WI38 (cell line): ENCODE measurements at regions not wholly inside any gene's neighbourhood (a gene's known extent, or its start where the extent isn't known, plus 50 kb on each side); places are given as distances from the start of the nearest gene placed in this dataset.
"Not testable (repeated sequence)": the region's sequence is repeated elsewhere in the genome, so short reads cannot be mapped to it uniquely, and the experiment has no call there.

ENCODE experiments used
- H3K4me3 ChIP-seq: 2 replicates; pipeline ENCODE4 v1.5.1; 2011; ENCODE audit warnings: low read depth, mild to moderate bottlenecking, control low read depth, low read length
- TF ChIP-seq, protein P1 (sequence below): IDR thresholded peaks from 2 replicates; pipeline ENCODE4 v1.5.1; 2012; ENCODE audit warnings: low read depth, mild to moderate bottlenecking, control low read depth, low read length

DNA sequence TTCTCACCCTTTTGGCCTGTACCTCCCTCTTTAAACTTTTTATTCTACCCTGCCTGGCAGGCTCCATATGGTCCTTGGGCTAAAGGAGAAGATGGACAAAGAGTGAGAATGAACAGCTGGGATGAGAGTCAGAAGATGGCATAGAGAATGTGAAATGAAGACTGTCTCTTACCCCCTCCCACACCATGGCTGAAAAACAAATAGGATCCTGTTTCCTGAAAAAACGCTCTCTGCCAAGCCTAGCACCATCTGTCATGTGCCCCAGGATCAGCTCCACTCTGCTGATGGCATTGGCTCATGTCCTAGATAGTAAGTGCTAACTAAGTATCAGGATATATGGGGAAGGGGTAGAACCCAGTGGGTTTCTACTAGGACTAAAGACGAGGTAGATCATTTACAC lies 238.6 kb downstream of the MEX3B start:
- TF ChIP-seq, protein P1, sequence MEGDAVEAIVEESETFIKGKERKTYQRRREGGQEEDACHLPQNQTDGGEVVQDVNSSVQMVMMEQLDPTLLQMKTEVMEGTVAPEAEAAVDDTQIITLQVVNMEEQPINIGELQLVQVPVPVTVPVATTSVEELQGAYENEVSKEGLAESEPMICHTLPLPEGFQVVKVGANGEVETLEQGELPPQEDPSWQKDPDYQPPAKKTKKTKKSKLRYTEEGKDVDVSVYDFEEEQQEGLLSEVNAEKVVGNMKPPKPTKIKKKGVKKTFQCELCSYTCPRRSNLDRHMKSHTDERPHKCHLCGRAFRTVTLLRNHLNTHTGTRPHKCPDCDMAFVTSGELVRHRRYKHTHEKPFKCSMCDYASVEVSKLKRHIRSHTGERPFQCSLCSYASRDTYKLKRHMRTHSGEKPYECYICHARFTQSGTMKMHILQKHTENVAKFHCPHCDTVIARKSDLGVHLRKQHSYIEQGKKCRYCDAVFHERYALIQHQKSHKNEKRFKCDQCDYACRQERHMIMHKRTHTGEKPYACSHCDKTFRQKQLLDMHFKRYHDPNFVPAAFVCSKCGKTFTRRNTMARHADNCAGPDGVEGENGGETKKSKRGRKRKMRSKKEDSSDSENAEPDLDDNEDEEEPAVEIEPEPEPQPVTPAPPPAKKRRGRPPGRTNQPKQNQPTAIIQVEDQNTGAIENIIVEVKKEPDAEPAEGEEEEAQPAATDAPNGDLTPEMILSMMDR: no peak
- no peak overlapping the region for H3K4me3 ChIP-seq

DNA sequence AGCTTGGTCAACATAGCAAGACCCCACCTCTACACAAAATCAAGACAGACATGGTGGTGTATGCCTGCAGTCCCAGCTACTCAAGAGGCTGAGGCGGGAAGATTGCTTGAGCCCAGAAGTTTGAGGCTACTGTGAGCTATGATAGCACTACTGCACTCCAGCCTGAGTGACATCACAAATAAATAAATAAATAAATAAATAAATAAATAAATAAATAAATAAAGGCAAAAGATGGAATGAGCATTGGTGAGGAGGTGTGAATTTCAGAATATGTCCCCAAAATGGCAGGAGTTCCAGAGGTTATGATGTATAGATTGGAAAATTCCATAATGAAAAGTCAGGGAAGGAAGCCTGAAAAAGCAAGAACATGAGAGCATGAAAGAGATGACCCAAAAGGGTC lies 249.9 kb downstream of the MEX3B start:
- H3K4me3 ChIP-seq: no peak overlapping the region
- TF ChIP-seq, protein P1: no peak

DNA sequence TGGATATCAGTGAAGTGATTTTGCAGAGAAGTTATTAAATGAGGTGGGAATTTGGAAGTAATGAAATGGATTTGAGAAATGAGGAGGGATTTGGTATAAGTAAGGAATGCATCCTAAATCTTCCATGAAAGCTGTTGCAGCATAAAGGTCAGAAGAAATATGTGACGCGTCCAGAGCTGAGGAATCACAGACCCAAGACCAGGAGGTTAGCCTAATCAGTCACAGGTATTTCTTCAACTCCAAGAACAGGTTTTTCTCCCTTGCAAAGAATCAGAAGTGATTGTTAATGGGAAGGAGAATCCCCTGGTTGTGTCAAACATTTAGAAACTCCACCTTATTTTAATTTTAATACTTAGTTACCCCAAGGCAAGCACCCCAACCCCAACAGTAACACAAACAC lies 253.2 kb downstream of the MEX3B start:
- no peak overlapping the region for H3K4me3 ChIP-seq
- TF ChIP-seq, protein P1: no peak

DNA sequence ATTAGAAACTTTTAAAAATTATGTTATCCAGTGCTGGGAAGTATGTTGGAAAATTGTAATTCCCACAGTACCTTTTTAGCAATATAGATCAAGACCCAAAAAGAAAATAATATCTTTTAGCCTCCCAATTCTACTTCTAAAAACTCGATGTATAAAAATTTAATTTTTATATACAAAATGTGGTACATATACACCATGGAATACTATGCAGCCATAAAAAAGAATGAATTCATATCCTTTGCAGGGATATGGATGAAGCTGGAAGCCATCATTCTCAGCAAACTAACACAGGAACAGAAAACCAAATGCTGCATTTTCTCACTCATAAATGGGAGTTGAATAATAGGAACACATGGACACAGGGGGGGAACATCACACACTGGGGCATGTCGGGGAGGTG lies 254.5 kb downstream of the MEX3B start:
- H3K4me3 ChIP-seq: not testable (repeated sequence)

DNA sequence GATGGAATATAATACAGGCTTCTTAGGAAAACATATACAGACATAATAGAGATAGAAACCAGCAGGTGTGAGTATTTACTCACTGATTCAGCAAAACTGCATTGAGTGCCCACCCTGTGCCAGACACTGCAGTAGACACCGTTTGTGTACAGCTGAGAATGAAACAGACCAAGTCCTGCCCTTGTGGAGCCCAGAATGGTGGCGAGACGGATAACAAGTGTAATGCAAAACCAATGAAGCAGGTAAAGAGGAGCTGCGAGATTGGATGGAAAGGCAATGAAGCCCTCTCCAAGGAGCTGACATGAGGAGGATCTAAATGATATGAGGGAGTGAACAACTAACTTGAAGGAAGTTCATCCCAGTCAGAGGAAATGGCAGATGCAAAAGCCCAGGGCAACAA lies 256.4 kb downstream of the MEX3B start:
- TF ChIP-seq, protein P1: no peak
- H3K4me3 ChIP-seq: no peak overlapping the region

DNA sequence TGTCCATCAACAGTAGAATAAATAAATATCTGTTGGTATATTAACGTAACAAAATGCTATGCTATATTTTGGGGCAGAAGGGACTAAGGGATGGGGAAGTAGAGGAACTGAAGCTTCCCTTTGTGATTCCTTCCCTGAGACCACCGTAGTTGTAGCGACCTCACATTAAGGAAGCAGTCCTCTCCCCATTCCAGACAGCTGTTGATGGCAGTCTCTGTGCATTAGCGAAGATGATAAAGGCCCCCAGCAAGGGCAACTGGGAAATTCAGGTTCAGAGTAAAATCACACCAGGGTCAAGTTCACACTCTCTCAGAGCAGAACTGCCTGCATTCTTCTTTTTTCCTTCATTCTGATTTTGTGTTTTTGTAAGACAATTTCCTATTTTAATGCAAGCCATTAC lies 259.0 kb downstream of the MEX3B start:
- H3K4me3 ChIP-seq: no peak overlapping the region
- TF ChIP-seq, protein P1: no peak

DNA sequence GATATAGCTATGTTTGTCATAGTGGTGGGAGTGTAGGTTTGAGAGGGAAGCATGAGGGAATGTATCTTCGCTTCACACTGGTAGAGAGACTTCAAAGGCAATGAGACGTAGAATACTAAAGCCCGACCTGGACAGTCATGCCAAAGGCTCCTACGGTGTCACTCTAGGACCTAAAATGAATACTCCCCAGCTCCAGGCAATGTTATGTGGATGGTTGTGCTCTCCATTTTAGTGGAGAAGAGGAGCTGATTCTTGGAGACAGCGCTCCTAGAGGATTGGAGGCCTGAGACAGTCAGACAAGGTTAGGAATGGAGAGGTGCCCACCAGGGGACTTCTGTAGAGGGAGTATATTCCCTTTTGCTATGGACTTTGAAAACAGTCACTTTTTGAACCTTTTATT lies 260.1 kb downstream of the MEX3B start:
- TF ChIP-seq, protein P1: no peak
- no peak overlapping the region for H3K4me3 ChIP-seq

DNA sequence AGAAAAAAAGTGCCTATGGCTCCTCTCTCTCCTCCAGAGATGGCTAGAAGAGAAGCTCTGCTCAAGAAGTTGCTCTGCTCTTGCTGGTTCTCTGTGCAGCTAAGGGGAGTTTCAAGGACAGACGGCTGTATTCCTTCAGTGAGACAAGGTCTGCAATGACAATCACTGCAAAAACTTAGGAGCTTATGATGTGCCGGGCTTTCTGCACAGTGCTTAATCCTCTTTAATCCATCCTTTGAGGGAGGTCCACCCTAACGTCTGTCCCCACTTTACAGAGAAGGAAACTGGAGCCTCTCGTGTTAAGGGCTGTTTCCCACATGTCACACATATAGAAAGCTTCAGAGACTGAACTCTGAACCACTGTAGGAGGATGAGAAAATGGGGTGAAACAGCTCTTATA lies 260.6 kb downstream of the MEX3B start:
- no peak overlapping the region for H3K4me3 ChIP-seq
- TF ChIP-seq, protein P1: no peak
